SK-MEL-5 (cell line): ENCODE measurements at regions not wholly inside any gene's neighbourhood (a gene's known extent, or its start where the extent isn't known, plus 50 kb on each side); places are given as distances from the start of the nearest gene placed in this dataset.

ENCODE experiments used
- DNase-seq: peaks from one replicate; pipeline ENCODE4 v3.0.0-alpha.2; 2016; ENCODE audit warnings: low read depth, low spot score
- in situ Hi-C: cut with HindIII; loops from 2 replicates; pipeline ENCODE4 v1.10.0; 2016; ENCODE audit warnings: low sequenced_read_pairs, high pct_unique_total_duplicates, low pct_unique_long_range_greater_than_20kb

- in situ Hi-C loops, result no loop called here
- no peak for DNase-seq
Observed at GRCh38 chr6:4559281-4559875, 216.8 kb upstream of the CDYL start.

- DNase-seq, result no peak
- in situ Hi-C loops, result no loop called here
Observed at GRCh38 chr6:4554645-4555044, 221.6 kb upstream of the CDYL start.

DNA sequence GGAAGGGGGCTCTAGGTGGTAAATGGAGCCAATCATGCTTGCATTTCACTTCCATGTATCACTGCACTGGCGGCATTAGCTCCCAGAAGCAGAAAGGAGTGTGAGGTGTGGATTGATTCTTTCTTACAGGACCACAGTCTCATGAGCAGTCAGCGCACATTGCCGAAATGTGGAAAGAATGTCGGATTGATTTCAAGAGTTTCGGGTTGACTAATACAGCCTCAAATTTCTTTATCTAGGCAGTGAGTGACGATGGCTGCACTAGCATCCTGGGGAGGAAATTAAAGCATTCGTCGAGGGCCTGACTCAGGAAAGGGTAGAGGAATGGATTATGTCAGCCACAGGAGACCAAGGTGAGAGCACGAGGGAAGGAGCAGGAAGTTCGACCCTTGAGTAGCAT is 222.8 kb upstream of the CDYL start:
- in situ Hi-C loops, result no loop called here
- no peak for DNase-seq

- no peak for DNase-seq
- in situ Hi-C loops, result no loop called here
Observed at GRCh38 chr6:4550227-4550597, 226.0 kb upstream of the CDYL start.

DNA sequence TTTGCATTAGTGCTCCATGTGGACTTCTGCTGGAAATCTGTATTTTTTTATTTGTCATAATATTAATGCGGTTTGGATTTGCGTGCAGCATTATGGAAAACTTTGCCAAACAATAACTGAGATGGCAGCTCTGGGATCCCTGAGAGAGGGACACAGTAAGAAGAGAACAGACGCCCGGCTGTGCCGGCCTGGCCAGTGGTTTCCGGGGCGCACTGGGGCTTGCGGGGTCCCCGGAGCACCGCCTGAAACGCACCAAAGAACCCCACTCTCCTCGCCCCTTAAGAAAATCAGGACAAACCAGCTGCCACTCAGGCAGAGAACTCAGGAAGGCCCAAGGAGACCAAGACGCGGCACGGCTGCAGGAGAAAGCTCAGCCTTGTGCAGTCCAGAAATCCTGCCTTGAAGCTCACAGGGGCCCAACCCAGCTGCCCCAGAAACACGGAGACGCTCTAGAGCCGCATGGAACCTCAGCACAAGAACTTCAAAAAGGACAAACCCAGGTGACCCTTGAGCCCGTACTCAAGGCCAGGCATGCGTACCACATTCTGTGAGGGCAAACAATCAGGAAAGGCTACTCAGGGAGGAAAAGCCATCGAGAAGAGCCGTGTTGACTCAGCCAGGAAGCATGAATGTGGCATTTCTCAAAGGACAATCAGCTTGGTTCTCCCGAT is 226.5 kb upstream of the CDYL start:
- in situ Hi-C loops, result no loop called here
- DNase-seq, result no peak

GRCh38 chr6:4545893-4546292 is 230.3 kb upstream of the CDYL start:
- no peak for DNase-seq
- in situ Hi-C loops, result no loop called here

- in situ Hi-C loops, result no loop called here
- DNase-seq, result no peak
Observed at GRCh38 chr6:4543596-4543995, 232.6 kb upstream of the CDYL start.

DNA sequence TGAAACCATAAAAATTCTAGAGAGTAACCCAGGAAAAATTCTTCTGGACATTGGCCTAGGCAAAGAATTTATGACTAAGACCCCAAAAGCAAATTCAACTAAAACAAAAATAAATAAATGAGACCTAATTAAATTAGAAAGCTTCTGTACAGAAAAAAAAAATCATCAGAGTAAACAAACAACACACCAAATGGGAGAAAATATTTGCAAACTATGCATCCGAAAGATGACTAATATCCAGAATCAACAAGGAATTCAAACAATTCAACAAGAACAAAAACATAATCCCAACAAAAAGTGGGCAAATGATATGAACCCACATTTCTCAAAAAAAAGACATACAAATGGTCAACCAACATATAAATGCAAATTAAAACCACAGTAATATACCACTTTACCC is 242.6 kb upstream of the CDYL start:
- in situ Hi-C loops, result no loop called here
- no peak for DNase-seq

- in situ Hi-C loops, result no loop called here
- DNase-seq, result no peak
Observed at GRCh38 chr6:4531406-4531805, 244.8 kb upstream of the CDYL start.

DNA sequence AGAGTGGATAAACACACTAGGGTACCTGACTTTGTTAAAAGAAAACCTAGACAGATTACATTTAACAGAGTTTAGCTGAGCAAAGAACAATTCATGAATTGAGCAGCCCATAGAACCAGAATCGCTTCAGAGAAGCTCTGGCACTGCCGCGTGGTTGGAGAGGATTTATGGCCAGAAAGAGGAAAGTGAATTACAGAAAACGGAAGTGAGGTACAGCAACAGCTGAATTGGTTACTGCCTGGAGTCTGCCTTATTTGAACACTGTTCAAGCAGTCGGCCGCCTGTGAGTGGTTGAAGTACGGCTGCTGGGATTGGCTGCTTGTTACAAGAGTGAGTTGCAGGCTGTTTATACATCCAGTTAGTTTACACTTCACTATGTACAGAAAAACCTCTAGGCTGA is 253.8 kb upstream of the CDYL start:
- no peak for DNase-seq

GRCh38 chr6:4521070-4521469 is 255.1 kb upstream of the CDYL start:
- DNase-seq, result no peak
- in situ Hi-C loops, result no loop called here

More for the DNA sequence above, 253.8 kb upstream of the CDYL start:
- in situ Hi-C loops, result no loop called here

DNA sequence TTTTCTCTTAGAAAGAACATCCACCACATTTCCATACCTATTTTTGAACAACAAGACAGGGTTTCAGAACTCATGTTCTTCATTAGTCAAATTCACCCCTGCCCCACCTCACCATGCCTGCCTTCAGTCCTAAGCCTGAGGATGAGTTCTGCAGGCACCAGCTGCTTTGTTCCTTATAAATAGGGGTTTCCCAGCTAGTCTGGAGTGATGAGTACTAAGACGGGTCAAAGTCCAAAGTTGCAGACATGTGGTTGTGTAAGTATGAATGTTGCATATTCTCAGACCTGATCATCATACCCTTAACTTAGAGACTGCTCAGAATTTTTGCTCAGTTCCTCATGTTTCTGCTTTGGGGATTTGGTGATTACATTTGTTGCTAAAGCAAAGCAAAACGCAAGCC is 257.7 kb upstream of the CDYL start:
- in situ Hi-C loops, result no loop called here
- no peak for DNase-seq

- in situ Hi-C loops, result no loop called here
- DNase-seq, result no peak
Observed at GRCh38 chr6:4516206-4516605, 260.0 kb upstream of the CDYL start.

DNA sequence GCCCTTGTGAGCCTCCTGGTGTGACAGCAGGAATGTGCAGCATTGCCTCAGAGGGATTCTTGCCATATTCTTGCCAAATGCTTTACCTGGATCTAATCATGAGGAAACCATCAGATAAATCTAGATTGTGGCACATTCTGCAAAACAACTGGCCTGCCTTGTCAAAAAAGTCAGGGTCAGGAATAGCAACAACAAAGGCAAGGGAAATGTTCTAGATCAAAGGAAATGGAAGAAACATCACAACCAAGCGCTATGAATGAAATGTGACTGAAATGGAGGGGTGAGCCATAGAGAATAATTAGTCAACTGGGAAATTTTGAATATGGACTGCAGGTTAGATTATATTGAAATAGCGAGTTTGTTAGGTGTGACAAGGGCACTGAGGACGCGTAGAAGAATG is 262.6 kb upstream of the CDYL start:
- DNase-seq, result no peak
- in situ Hi-C loops, result no loop called here

GRCh38 chr6:4512051-4512471 is 264.1 kb upstream of the CDYL start:
- in situ Hi-C loops, result no loop called here
- DNase-seq, result no peak

- no peak for DNase-seq
- in situ Hi-C loops, result no loop called here
Observed at GRCh38 chr6:4511641-4512020, 264.6 kb upstream of the CDYL start.

DNA sequence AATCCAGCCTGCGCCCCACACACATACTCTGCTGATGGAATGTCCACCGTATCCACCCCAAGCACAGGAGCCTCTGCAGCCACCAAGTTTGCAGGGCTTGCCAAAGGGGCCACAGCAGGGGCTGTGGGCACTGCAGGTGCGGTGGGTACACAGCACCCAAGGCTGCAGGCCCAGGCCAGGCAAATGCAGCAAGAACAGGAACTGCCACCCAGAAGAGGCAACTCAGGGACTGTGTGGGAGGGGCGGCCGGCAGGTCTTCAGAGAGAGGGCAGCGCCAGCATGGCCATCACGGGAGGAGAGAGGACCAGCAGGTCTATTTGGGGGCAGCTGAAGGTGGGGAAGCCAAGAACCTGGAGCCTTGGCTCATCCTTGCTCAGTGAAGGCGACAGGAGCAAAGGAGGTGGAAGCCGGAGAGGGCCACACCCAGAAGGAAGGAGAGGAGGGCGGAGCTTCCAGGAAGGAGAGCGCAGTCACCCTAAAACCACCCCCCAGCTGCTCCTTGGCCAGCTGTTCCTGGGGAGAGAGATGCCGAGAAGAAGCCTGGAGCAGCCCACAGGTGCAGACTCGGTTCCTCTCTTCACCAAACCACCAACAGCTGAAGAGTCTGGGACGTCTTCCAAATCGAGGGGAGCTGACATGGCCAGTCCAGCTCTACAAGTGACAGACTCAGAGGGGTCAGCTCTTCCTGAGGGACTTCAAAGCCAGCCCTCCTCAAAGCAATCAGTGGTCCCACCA is 265.1 kb upstream of the CDYL start:
- DNase-seq, result no peak

GRCh38 chr6:4510317-4510716 is 265.9 kb upstream of the CDYL start:
- in situ Hi-C loops, result no loop called here
- DNase-seq, result no peak

More for the DNA sequence above, 265.1 kb upstream of the CDYL start:
- in situ Hi-C loops, result no loop called here

DNA sequence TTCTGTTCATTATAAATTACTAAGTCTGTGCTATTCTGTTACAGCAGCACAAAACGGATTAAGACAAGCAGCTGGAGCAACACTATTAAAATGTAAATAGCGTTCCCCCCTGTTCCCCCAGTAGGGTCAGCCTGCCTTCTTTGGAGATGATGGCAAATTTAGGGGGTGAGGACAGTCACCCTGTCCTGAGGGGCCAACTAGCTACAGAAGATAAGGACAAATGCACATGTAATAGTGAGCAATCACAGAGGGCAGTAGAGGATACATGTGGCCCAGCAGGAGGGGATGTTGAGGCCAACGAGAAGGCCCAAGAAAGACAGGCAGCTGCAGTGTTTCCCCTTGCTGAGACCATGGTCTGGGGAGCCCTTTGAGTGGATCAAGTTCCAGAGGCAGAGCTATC is 266.7 kb upstream of the CDYL start:
- DNase-seq, result no peak
- in situ Hi-C loops, result no loop called here
